ENCODE measurements at regions not wholly inside any gene's neighbourhood (a gene's known extent, or its start where the extent isn't known, plus 50 kb on each side); places are given as distances from the start of the nearest gene placed in this dataset.

- H3K27me3 ChIP-seq = no peaks in the 10 kb centered on the region
- H3K36me3 ChIP-seq = no peaks in the 10 kb centered on the region
- H3K4me3 ChIP-seq = no peak overlapping the region
- H3K4me1 ChIP-seq = no peaks in the 10 kb centered on the region
- intact Hi-C loops (cut with DNase I) = no loop called here
- no peak overlapping the region for H3K27ac ChIP-seq
- TF ChIP-seq CTCF (IDR thresholded peaks at IDR 0.05) = no peak
- H3K9ac ChIP-seq (ENCODE audit: low read depth in 2 of 2, low read length in 2 of 2) = no peak overlapping the region
- no peaks in the 10 kb centered on the region for H3K9me3 ChIP-seq
- DNase-seq = no peak
Observed at GRCh38 chr9:89755821-89756220, 151.0 kb downstream of the GADD45G start.

GRCh38 chr9:89756891-89757537 lies 152.2 kb downstream of the GADD45G start:
- H3K27ac ChIP-seq = no peak overlapping the region
- H3K9ac ChIP-seq (ENCODE audit: low read depth in 2 of 2, low read length in 2 of 2) = no peak overlapping the region
- no peaks in the 10 kb centered on the region for H3K9me3 ChIP-seq
- intact Hi-C loops (cut with DNase I) = no loop called here
- no peaks in the 10 kb centered on the region for H3K36me3 ChIP-seq
- H3K4me3 ChIP-seq = no peak overlapping the region
- TF ChIP-seq CTCF (IDR thresholded peaks at IDR 0.05) = no peak
- H3K27me3 ChIP-seq = no peaks in the 10 kb centered on the region
- no peak for DNase-seq
- no peaks in the 10 kb centered on the region for H3K4me1 ChIP-seq

- H3K27me3 ChIP-seq = no peaks in the 10 kb centered on the region
- no peaks in the 10 kb centered on the region for H3K9me3 ChIP-seq
- DNase-seq = no peak
- H3K4me1 ChIP-seq = no peaks in the 10 kb centered on the region
- no peaks in the 10 kb centered on the region for H3K36me3 ChIP-seq
- no peak for TF ChIP-seq CTCF (IDR thresholded peaks at IDR 0.05)
- H3K4me3 ChIP-seq = no peak overlapping the region
- H3K27ac ChIP-seq = no peak overlapping the region
- no peak overlapping the region for H3K9ac ChIP-seq (ENCODE audit: low read depth in 2 of 2, low read length in 2 of 2)
- intact Hi-C loops (cut with DNase I) = no loop called here
Observed at GRCh38 chr9:89757776-89758528, 153.1 kb downstream of the GADD45G start.

GRCh38 chr9:89759572-89759971 lies 154.8 kb downstream of the GADD45G start:
- intact Hi-C loops (cut with DNase I) = no loop called here
- H3K9ac ChIP-seq (ENCODE audit: low read depth in 2 of 2, low read length in 2 of 2) = no peak overlapping the region
- TF ChIP-seq CTCF (IDR thresholded peaks at IDR 0.05) = no peak
- H3K27ac ChIP-seq = no peak overlapping the region
- no peaks in the 10 kb centered on the region for H3K4me1 ChIP-seq
- no peaks in the 10 kb centered on the region for H3K9me3 ChIP-seq
- no peaks in the 10 kb centered on the region for H3K36me3 ChIP-seq
- no peaks in the 10 kb centered on the region for H3K27me3 ChIP-seq
- no peak overlapping the region for H3K4me3 ChIP-seq
- no peak for DNase-seq

GRCh38 chr9:89760123-89760522 lies 155.3 kb downstream of the GADD45G start:
- no peak for TF ChIP-seq CTCF (IDR thresholded peaks at IDR 0.05)
- Histone ChIP-seq H3K36me3 (no peaks in the 10 kb centered on the region), H3K4me1 (no peaks in the 10 kb centered on the region), H3K9ac (ENCODE audit: low read depth in 2 of 2, low read length in 2 of 2) (no peak overlapping the region), H3K27me3 (no peaks in the 10 kb centered on the region), H3K27ac (no peak overlapping the region), H3K9me3 (no peaks in the 10 kb centered on the region), H3K4me3 (no peak overlapping the region)
- DNase-seq = no peak
- intact Hi-C loops (cut with DNase I) = no loop called here

Measured in colonic mucosa (tissue), 4 donors.